Retinal pigment epithelial cell (primary cell): ENCODE measurements at regions not wholly inside any gene's neighbourhood (a gene's known extent, or its start where the extent isn't known, plus 50 kb on each side); places are given as distances from the start of the nearest gene placed in this dataset.
"Not testable (repeated sequence)": the region's sequence is repeated elsewhere in the genome, so short reads cannot be mapped to it uniquely, and the experiment has no call there.

Experiments used
- DNase-seq: peaks from one replicate; pipeline ENCODE4 v3.0.0-alpha.2; 2010; ENCODE audit warnings: low read depth
- H3K4me3 ChIP-seq: 2 replicates; pipeline ENCODE4 v1.5.1; 2011; ENCODE audit warnings: mild to moderate bottlenecking, low read length, control low read depth, moderate library complexity
- TF ChIP-seq, protein P1 (sequence below): conservative IDR thresholded peaks from 2 replicates; pipeline ENCODE4 v1.5.1; 2011; ENCODE audit warnings: low read depth, low read length, control low read depth, inconsistent platforms

DNA sequence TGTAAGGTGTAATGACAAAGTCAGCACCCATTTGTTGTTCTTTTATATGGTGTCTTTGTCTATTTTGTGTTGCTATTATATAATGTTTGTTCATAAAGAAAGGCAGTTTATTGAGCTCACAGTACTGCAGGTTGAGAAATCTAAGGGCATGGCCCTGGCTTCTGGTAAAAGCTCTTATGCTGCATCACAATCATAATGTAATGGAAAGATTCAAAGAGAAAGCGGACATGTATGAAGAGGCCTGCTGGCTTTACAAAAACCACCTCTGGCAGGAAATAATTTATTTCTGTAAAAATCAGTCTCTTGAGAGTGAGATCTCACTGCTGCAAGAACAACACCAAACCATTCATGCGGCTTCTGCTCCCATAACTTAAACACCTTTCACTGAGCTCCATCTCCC lies 746.7 kb upstream of the FAM174A start:
- no peak overlapping the region for H3K4me3 ChIP-seq
- TF ChIP-seq, protein P1, sequence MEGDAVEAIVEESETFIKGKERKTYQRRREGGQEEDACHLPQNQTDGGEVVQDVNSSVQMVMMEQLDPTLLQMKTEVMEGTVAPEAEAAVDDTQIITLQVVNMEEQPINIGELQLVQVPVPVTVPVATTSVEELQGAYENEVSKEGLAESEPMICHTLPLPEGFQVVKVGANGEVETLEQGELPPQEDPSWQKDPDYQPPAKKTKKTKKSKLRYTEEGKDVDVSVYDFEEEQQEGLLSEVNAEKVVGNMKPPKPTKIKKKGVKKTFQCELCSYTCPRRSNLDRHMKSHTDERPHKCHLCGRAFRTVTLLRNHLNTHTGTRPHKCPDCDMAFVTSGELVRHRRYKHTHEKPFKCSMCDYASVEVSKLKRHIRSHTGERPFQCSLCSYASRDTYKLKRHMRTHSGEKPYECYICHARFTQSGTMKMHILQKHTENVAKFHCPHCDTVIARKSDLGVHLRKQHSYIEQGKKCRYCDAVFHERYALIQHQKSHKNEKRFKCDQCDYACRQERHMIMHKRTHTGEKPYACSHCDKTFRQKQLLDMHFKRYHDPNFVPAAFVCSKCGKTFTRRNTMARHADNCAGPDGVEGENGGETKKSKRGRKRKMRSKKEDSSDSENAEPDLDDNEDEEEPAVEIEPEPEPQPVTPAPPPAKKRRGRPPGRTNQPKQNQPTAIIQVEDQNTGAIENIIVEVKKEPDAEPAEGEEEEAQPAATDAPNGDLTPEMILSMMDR, result no peak
- DNase-seq, result no peak

DNA sequence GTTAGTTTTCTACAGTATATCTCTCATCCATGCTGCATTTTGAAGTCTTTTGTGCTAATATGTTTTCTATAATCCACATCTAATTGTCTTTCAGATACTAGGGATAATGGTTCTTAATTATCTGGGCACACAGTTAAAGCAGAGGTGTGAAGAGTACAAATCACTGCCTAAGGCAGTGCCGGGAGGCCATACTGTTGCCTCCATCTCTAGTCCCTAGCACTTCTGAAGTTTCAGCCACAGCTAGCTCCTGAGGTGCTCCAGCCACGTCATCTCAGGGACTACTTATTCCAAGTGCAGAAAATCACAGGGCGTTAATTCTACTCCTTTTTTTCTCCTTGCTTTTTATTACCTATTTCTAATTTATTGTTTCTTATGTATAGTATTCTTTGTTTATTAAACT lies 760.0 kb upstream of the FAM174A start:
- no peak overlapping the region for H3K4me3 ChIP-seq
- TF ChIP-seq, protein P1, result no peak
- DNase-seq, result no peak

DNA sequence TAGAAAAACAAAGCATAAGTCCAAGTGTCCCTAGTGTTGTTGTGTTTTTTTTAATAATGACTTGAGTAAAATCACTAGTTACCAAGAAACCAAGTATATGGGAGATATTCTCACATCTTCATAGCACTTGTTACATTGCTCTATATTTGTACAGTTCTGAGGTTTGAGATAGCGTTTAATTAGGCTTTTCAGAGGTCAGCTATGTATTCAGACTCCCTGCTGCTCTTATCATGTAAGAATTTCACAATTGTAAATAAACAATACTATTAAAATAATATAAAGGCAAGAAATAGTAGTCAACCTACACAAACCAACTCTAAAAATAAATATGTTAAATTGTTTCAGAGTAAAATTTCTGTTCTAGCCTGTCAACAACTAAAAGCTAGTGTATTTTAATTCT lies 761.9 kb upstream of the FAM174A start:
- no peak overlapping the region for H3K4me3 ChIP-seq
- TF ChIP-seq, protein P1, result no peak
- no peak for DNase-seq

DNA sequence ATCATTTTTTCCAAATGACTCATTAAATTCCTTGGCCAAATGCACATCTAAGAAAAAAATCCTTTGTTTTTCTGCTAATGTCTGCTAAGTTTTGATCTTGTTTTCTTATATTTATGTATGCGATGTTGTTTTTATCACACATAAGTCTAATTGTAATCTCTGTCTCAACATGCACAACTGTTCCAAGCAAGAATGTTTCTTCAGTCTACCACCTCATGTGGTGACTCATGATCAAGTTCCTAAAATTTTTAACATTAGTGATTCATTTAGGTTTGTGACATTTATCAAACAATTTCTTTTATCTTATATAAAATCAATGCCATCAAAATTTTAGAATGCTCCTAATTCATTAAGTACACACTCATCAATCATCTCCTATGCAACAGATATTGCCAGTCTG lies 763.9 kb upstream of the FAM174A start:
- TF ChIP-seq, protein P1, result no peak
- H3K4me3 ChIP-seq, result no peak overlapping the region
- DNase-seq, result no peak

DNA sequence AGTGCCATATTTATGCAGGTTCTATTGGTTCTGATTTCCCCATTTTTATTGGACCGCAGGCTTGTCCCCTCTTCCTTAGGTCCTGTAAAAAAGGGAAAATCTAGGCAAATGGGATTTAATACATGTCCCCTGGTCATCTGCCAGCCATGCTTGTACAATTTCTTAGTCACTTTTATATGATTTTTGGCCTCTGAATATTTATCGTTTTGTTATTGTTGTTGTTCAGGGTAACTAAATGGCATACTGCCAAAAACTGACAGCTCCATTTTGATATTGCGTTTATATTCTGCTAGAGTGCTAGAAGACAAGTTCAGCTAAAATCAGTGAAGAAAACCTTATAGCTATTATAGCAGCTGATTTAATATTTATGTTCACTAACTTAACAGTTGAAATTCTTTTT lies 770.2 kb upstream of the FAM174A start:
- TF ChIP-seq, protein P1, result no peak
- no peak for DNase-seq
- no peak overlapping the region for H3K4me3 ChIP-seq

DNA sequence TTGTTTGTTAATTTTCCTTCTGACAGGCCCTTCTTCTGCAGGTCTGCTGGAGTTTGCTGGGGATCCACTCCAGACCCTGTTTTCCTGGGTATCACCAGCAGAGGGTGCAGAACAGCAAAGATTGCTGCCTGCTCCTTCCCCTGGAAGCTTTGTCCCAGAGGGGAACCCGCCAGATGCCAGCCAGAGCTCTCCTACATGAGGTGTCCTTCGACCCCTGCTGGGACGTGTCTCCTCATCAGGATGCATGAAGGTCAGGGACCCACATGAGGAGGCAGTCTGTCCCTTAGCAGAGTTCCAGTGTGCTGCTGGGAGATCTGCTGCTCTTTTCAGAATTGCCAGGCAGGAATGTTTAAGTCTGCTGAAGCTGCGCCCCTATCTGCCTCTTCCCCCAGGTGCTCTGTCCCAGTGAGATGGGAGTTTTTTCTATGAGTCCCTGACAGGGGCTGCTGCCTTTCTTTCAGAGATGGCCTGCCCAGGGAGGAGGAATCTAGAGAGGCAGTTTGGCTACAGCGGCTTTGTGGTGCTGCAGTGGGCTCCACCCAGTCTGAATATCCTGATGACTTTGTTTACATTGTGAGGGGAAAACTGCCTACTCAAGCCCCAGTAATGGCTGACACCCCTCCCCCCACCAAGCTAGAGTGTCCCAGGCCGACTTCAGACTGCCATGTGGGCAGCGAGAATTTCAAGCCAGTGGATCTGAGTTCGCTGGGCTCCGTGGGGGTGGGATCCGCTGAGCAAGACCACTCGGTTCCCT lies 772.0 kb upstream of the FAM174A start:
- DNase-seq, result no peak
- H3K4me3 ChIP-seq, result no peak overlapping the region
- TF ChIP-seq, protein P1, result no peak

DNA sequence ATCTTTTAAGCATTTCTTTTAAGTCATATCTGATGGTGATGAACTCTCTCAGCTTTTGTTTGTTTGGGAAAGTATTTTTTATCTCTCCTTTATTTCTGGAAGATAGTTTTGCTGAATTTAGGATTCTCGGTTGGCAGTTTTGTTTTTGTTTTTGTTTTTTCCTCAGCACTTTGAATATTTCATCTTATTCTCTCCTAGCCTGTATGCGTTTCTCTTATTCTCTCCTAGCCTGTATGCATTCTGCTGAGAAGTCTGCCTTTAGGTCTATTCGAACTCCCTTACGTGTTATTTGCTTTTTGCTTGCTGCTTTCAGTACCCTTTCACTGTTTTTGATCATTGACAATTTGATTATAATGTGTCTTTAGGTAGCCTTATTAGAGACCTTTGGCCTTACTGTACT lies 787.8 kb upstream of the FAM174A start:
- H3K4me3 ChIP-seq, result no peak overlapping the region
- TF ChIP-seq, protein P1, result no peak
- no peak for DNase-seq

DNA sequence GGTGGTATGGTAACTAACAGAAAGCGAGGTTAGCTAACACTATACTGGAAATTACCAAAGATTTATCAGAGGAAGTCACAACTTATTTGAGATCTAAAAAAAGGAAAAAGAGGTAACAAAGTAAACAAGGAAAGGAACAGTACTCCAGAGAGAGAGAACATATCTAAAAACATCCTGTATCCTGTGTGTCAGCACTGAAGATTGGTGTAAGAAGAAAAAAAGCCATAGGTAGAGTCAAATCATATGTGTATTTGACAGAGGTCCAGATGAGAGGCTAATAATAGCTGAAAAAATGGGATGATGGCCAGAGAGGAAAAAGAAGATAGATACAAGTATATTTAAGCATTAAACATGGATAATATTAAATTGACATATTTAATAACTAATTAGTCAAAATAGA lies 802.0 kb upstream of the FAM174A start:
- not testable (repeated sequence) for DNase-seq, H3K4me3 ChIP-seq

DNA sequence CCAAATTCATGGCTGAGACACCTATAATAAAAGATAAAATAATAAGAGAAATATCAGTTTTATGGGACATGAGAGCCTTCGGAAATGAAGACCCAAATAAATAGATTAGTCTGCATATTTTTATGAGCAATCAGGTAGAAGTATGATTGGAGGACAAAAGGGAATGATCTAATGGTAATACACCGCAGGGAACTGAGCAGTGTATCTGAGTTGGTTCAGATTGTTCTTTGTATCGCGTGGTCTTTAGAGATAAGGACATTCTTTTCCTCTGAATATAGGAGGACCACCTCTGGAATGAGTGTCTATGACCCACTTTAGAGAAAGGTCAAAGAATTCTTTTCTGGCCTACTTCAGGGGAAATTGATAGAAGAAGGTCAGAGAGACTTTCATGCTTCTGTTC lies 801.8 kb upstream of the CHD1 start:
- DNase-seq, H3K4me3 ChIP-seq: not testable (repeated sequence)
